Stimulated activated CD4-positive, alpha-beta T cell treated with anti-CD3 and anti-CD28 coated beads, Interleukin-1b, Interleukin-23, amount 100 ng/mL, for 24 hours (primary cell): ENCODE measurements at regions not wholly inside any gene's neighbourhood (a gene's known extent, or its start where the extent isn't known, plus 50 kb on each side); places are given as distances from the start of the nearest gene placed in this dataset.

Source experiments
- DNase-seq, 4 experiments: peaks; one replicate each; pipeline ENCODE4 v3.0.0-alpha.2; 2020; ENCODE audit warnings: low read depth in 4 of 4, low spot score in 1 of 4

DNA sequence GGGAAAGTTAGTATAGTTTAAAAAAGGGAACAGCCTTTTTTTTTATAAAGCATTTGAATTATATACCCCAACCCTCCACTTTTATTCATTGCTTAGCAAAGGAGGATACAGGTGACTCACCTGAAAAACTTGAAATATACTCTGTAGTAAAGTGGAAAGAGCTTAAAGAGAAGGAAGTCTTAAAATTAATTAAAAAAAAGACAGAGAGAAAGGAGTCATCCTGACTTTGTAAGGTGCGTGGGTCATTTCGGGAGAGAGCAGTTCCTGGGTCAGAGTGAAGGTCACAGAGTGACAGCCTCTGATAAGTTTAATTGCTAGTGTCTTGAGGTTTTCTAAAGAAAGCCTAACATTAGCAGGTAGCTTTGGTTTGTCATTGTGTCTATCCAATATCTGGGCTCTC is 310.3 kb downstream of the KLF5 start:
- DNase-seq, result no peak

DNA sequence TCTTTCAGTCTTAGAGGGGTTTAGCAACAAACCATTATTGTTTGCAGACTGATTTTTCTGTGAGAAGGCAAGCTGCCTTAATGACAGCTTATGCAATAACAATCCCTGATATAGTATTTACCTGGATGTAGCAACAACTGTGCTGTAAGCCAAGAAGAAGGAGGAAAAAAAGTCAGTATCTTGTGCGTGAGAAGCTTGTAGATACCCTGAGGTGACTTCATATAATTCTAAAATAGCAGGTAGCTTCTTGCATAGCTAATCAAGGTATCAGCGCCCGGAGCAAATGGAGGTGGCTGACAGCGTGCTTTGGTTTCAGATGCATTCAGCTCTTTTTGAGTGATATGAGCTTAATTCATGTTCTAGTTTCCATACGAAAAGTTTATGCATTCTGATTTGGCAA is 309.8 kb downstream of the KLF5 start:
- no peak for DNase-seq

DNA sequence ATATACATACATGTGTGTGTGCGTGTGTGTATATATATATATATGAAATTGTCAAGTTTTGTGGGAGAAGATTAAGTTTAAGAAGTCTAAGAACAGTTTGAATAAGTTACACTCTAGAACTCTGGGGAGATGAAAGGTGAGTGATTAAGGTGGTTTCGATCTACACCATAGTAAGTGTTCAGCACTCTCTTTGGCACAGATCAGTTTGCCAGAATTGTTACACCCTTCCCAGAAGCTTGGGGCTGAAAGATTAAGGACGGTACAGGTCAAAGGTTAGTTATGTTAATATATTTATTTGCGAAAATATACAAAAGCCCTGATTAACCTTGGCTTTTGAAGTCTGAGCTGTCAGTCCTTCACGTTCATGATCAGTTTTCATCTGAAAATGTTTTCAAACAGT is 309.1 kb downstream of the KLF5 start:
- no peak for DNase-seq

DNA sequence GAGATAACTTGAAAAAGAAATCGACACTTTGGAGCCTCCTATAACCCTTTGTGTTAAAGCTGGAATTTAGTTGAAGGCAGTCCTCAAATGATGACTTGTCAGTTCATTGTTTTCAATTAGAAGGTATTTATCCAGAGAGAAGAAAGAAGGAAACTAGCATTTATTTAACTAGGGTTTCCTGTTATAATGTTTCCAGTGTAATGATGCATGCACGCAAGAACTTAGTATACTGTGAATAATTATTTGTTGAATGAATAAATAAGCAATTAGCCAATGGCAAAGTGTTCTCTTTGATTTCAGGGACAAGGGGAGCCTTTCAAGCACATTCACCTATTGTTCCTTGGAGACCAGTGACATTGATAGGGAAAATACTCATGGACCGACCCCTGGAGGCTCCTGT is 307.4 kb downstream of the KLF5 start:
- no peak for DNase-seq

DNA sequence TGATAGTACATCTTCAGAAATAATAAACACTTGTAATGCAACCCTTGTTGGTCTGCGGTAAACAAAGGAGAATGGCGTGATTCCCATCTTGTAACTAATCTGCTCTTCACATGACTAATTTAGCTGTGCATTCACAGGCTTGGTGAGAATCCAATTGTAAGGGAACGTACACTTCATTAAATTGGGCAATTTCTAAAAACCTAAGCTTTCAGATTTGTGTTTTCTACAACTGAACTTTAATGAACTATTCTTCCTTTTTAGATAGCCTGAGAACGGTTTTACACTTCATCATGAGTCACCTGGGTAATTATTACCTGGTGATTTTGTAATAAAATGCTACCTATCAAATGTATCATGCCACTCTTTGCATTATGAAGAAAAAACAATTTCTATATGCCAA is 306.9 kb downstream of the KLF5 start:
- DNase-seq, result no peak

DNA sequence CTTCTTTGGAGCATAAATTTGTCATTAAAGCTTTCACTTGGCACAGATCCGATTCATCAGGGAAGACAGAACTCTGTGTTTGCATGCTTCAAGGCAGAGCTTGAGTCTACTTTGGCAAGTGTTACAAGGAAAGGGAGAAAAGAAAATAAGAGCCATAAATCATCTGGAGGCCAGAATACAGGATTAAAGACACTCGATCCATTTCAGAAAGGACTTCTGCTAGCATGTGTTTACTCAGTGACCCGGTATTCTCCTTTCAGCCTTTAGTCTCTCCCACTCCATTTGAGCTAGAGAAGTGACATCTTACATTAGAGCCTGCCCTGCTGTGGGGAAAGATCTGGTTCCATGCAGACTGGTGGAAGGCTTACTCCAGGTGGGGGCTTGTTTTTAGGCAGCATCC is 306.4 kb downstream of the KLF5 start:
- no peak for DNase-seq

DNA sequence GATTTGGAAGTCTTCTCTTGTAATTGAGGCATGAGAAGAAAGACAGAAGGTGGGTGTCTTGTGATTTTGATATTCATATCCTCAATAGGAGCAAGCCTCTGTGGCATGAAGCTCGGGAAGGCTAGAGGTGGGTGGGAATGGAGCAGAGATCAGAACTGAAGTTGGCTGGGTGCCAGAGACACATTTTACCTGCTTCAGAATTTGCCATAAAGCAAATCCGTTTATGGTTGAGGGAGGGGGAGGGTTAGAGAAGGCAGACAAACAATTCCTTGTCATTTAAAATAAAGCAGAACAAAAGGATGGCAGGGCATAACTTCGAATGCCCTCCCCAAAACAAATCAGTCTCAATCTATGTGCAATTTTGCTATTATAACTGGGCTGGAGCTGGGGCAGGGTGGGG is 305.9 kb downstream of the KLF5 start:
- DNase-seq, result no peak

DNA sequence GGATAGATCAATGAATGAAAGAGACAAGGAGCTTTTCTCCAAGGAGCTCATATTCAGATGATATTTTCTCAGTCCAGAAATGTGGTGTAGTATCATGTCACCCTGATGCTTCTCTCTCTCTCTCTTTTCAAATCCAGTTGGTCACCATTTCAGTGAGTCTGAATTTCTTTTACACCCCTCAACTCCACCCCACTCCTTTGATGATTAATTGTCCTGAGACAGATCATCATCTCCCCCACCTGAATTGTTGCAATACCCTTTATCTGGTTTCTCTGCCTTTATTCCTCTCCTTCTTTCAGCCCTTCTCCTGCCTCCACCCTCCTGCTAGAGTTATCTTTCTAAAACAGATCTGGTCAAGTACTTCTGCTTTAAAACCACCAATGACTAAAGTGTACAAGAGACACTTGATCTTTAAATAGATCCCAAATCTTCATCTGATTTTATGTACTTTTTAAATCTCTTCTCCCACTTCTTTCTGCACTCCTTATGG is 299.8 kb downstream of the KLF5 start:
- DNase-seq, result no peak

DNA sequence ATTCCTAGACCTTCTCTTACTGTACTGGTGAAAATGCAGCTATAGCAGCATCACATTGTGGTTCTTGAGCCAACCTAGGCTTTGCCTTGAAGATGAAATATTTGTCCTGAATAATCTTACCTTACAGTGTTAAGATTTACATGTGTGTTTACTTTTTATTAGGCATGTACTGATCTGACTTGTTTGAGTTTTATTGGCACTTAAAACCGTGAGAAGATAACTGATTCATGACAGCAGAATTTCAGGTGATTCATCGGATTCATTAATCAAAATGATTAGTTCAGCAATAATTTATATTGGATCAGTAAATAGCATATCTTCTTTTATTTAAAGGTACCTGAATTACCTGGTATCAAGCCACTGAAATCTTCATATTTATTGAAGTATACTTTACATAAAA is 296.3 kb downstream of the KLF5 start:
- no peak for DNase-seq

DNA sequence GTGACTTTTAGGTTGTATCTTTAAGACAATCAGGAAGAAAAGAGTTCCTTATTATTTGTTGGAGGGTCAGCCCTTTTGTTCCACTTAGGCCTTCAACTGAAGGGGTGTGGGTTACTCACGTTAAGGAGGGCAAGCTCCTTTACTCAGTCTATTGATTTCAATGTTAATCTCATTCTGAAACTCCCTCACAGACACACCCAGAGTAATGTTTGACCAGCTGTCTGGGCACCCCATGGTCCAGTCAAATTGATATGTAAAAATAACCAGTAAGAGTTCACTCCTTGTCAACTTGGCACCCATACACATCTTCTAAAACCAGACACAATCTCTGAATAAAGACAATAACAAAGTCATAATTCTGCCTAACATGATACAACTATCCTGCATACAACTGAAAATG is 292.9 kb downstream of the KLF5 start:
- DNase-seq, result no peak

DNA sequence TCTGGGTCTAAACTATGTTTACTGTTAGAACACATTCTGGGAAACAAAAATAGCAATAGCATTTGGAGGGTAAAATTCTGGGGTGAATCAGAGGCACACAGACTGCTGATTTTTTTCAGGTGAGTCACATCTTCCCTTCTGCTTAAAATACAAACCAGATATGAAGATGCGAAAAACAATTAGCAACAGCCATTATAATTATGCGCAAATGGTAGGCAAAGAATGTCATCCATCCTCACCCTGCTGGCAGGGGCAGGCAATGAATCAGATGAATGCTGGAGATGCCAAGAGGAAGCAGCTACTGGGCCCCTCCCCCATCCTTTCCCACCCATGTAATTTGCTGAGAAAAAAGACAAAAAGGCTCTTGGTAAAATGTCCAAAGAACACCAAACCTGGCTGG is 282.9 kb downstream of the KLF5 start:
- DNase-seq, result peak in 1 of 4 experiments; percentile 0

DNA sequence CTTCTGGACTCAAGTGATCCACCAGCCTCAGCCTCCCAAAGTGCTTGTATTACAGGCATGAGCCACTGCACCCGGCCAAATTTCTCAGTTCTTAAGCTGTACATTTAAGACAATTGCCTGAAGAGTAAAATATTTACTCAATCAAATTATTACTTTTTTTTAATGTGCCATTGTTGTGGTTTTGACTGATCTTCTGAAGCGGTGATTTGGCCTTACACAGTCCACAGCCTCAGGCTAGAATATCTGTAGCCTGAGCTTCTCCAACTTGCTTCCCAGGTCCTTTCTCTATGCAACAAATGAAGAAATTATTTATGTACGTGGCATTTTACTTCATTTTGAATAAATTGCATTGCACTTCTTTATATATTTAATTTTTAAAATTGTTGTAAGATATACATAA is 281.3 kb downstream of the KLF5 start:
- no peak for DNase-seq

DNA sequence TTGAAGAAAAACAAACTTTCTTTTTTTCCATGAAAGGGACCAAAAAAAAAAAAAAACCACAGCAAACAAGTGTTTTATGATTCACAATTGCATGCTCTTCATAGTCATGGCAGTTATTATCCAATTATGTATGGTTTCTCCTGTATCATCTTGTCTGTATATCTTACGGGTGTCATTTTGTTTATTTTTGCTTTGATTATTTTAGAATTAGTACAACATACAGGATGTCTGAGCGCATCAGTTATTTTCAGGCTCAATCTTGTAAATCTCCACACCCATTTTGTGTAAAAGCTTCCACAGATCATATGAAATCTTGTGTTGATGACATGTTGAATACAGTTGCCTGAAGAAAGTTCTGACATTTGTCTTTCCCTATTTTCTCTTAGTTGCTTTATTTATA is 280.3 kb downstream of the KLF5 start:
- no peak for DNase-seq

DNA sequence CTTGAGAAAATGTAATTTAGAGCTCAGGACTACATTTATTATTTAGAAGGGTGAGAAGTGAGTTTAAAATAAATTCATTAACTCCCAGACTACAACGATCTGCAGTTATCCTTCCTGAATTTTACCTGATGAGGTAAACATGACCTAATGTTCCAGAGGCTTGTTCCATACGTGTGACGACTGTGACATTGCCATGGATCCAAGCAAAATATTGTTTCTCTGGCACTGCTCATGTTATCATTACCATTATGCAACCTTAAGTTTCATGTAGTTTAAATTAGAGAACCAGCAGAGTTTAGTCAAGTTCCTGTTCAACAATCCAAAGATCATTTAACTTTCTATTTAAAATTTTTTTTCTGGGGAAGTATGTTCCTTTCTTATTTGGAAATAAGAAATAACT is 279.6 kb downstream of the KLF5 start:
- no peak for DNase-seq

DNA sequence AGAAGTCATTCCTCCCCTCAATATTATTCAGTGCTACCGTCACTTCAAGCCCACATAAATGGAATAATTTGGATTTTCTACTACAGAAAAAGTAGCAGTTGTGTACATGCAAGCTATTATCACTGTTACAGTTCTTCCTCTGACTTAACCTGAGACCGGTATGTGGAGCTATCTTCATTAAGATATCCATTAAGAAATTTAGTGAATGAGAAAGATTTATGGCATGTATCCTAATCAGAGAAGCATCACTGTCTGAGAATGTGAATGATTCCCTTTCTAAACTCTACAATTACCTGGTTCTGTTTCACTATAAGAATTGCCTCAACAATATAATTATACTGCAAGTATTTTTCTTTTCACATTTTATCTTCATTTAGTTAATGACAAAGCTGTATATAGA is 278.7 kb downstream of the KLF5 start:
- no peak for DNase-seq

DNA sequence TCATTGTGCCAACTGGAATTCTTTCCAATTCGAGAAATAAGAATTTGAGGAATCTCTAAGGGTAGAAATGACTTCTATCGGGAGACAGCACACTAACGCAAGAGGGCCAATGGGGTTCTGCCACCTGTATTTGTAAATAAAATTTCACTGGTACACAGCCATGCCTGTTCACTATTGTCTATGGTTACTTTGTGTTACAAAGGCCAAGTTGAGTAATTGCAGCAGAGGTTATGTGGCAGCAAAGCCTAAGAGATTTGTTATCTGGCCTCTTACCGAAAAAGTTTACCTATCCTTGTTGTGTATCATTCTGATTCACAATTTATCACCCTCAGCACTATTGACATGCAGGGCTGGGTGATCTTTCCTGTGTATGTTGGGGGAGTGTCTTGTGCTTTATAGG is 278.0 kb downstream of the KLF5 start:
- DNase-seq, result no peak

DNA sequence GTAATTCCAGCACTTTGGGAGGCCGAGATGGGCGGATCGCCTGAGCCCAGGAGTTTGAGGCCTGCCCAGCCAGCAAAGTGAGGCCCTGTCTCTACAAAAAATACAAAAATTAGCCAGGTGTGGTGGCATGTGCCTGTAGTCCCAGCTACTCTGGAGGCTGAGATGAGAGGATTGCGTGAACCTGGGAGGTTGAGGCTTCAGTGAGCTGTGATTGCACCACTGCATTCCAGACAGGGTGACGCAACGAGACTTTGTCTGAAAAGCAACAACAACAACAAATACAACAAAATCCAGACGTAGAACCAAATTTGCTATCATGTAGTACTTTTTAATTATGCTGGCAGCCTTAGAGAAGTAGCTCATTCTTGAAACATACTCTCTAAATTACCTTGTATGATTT is 277.1 kb downstream of the KLF5 start:
- no peak for DNase-seq

DNA sequence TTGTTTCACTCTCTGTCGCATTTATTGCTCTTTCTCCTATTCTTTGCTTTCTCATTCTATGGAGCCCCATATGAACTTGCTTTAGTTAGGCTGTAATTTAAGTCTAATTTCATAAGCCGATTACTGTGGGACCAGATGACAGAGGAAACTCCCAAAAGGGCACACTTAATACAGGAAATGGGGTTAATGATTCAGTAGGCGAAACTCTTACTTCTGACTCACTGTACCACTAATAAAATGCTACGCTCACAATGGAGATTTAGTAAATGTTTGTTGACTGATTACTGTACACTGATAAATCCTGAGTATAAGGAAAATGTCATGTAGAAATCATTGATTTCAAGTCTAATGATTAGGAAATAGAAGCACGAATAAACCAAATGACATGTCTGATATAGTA is 276.4 kb downstream of the KLF5 start:
- DNase-seq, result no peak

DNA sequence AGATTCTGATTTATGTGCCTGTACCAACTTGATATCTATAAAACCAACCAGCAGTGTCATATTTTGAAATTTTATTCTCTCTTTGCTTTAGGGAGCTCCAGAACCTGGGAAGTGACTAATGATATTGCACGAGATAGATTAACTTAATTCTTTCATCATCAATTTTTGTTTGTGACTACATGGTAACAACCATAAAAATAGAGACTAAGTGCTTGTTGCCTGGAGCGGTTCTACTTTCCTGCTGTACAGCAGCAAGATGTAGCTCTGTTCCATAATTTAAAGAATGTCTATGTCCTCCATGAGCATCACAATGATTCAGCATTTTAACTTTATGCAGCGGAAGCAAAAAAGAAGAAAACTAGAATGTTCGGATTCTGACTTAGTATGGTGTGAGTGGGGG is 275.6 kb downstream of the KLF5 start:
- no peak for DNase-seq

DNA sequence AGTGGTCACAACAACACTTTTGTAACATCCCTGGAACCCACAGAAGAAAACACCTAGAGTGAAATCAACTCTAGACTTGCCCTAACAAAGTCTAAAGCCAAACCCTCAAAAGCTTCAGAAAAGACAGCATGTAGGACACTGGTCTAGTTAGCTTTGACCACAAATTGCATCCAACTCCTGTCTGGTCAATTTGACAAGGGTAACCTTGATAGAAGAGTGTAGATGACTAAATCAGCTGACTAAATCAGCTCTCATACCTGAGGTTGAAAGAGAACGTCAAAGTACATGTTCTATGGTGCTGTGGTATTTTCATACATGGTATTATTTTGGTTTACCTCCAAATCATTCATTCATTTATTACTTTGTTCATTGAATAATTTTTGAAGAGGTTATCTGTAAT is 272.8 kb downstream of the KLF5 start:
- no peak for DNase-seq

DNA sequence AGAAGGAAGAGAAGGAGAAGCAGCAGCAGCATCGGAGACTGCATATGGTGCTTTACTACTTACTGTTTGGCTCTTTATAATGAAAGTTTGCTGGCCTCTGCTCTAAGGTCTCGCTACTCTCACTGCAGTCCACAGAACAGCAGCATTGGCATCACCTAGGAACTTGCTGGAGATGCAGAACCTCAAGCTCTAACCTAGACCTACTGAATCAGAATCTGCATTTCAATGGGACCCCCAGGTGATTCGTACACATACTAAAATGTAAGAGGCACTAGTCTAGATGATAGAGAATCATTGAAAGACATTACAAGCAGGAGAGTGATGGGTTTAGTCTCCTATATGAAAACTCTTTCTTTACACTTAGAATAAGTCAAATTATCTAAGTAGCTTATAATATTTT is 270.6 kb downstream of the KLF5 start:
- no peak for DNase-seq

DNA sequence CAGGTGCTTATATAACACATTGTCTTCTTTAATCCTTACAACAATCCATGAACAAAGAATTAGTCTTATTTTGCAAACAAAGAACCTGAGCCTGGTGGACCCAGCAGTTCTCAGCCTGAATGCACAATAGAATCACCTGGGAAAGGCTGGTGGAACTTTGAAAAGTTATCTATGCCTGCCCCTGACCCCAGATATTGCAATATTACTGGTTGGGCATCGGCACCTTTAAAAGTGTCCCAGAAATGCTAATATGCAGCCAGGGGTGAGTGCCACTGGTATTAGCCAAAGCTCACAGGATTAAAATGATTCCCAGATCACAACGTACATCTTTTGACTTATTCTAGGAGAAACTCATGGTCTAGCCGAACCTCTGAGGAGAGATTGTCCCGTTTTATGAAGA is 268.8 kb downstream of the KLF5 start:
- no peak for DNase-seq

DNA sequence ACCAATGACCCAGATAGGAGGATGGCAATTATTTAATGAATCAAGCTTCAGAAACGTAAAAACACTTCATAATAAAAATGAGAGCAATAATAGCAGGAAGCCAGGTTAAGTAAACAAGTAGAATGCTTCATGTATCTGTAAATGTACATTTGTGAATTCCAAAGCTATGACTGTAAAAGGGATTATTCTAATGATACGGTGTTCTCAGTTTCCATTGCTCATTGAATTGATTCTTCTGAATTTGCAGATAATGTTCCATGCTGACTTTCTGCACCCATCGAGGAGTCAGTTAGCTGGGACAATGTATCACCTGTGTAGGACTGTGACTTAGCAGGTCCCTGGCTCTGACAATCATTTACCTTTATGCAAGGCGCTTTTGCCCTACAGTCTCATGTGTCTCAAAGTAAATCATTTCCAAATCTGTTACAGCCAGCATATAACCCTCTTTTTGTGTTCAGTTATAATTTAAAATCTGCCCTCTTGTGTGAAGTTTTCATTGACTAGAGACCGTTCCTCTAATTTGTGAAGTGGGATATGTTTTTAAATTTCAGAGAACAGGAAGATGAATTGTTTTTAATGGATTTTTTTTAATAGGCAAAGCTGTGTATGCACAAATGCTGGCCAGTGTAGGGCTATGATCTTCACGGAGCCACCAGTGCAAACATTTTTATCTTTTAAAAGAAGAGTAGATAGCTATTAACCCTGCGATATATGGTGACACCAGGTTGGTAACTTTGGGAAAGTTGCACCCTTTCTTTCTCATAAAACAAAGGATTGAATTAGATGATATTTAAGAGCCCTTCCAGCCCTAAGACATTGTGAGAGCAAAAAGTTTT is 267.1 kb downstream of the KLF5 start:
- no peak for DNase-seq
